Stimulated activated CD4-positive, alpha-beta T cell treated with anti-CD3 and anti-CD28 coated beads, TNF-alpha, amount 100 ng/mL, for 24 hours (primary cell): ENCODE measurements at regions not wholly inside any gene's neighbourhood (a gene's known extent, or its start where the extent isn't known, plus 50 kb on each side); places are given as distances from the start of the nearest gene placed in this dataset.

ENCODE experiments used
- DNase-seq, 3 experiments: peaks; one replicate each; pipeline ENCODE4 v3.0.0-alpha.2; 2020; ENCODE audit warnings: low read depth in 3 of 3

GRCh38 chr3:177512945-177513814 lies 315.9 kb upstream of the TBL1XR1 start:
- no peak for DNase-seq

GRCh38 chr3:177513815-177514610 lies 316.7 kb upstream of the TBL1XR1 start:
- DNase-seq, result no peak

GRCh38 chr3:177514611-177515499 lies 317.6 kb upstream of the TBL1XR1 start:
- no peak for DNase-seq

- no peak for DNase-seq
Measured at GRCh38 chr3:177515786-177516157, 318.5 kb upstream of the TBL1XR1 start.

GRCh38 chr3:177516158-177517011 lies 319.1 kb upstream of the TBL1XR1 start:
- no peak for DNase-seq

GRCh38 chr3:177517906-177518305 lies 320.6 kb upstream of the TBL1XR1 start:
- DNase-seq, result no peak

- DNase-seq, result no peak
Measured at GRCh38 chr3:177519588-177519987, 322.3 kb upstream of the TBL1XR1 start.

- DNase-seq, result no peak
Measured at GRCh38 chr3:177521305-177521704, 324.0 kb upstream of the TBL1XR1 start.

- no peak for DNase-seq
Measured at GRCh38 chr3:177522051-177522450, 324.8 kb upstream of the TBL1XR1 start.

- no peak for DNase-seq
Measured at GRCh38 chr3:177523067-177523675, 325.9 kb upstream of the TBL1XR1 start.

GRCh38 chr3:177523872-177524438 lies 326.7 kb upstream of the TBL1XR1 start:
- no peak for DNase-seq

GRCh38 chr3:177524742-177525141 lies 327.5 kb upstream of the TBL1XR1 start:
- DNase-seq, result no peak

GRCh38 chr3:177525414-177525813 lies 328.1 kb upstream of the TBL1XR1 start:
- DNase-seq, result no peak

GRCh38 chr3:177525987-177526712 lies 328.9 kb upstream of the TBL1XR1 start:
- no peak for DNase-seq

GRCh38 chr3:177527182-177527581 lies 329.9 kb upstream of the TBL1XR1 start:
- DNase-seq, result no peak

- no peak for DNase-seq
Measured at GRCh38 chr3:177528306-177529070, 331.2 kb upstream of the TBL1XR1 start.

GRCh38 chr3:177529071-177529550 lies 331.8 kb upstream of the TBL1XR1 start:
- no peak for DNase-seq

GRCh38 chr3:177529716-177530335 lies 332.5 kb upstream of the TBL1XR1 start:
- DNase-seq, result no peak
